Stimulated activated CD4-positive, alpha-beta T cell treated with anti-CD3 and anti-CD28 coated beads, TNF-alpha, amount 100 ng/mL, for 24 hours (primary cell): ENCODE measurements at regions not wholly inside any gene's neighbourhood (a gene's known extent, or its start where the extent isn't known, plus 50 kb on each side); places are given as distances from the start of the nearest gene placed in this dataset.

Source experiments
- DNase-seq, 3 experiments: peaks; one replicate each; pipeline ENCODE4 v3.0.0-alpha.2; 2020; ENCODE audit warnings: low read depth in 3 of 3

DNA sequence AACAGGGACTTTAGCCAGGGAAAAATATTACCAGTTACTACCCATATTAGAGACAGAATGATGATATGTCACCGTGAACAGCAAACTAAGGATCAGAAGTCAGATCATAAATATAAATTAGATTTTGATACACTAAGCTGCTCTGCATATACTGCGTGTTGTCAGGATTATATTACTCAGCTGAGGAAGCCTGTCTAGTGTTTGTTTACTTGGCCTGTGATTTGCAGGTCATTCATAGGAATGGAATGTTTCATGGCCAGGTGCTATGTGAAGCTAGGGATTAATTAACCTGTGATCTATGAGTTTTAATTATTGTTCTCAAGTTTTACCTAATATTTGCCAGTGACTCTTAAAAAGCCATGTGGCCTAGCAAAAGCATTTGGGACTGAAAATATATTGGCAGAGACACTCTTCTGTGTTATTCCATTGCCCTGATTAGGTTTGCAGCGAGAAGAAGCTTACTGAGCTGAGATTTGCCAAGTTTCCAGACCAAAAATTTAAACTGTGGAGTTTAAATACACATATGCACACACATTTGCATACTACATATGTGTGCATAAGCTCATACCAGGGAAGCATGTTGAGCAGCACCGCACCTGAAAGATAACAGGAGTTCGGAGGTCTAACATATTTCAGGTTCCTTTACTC is 496.3 kb upstream of the GRIA1 start:
- no peak for DNase-seq

GRCh38 chr5:152995214-152995725 is 495.2 kb upstream of the GRIA1 start:
- no peak for DNase-seq

- DNase-seq = no peak
Measured at GRCh38 chr5:153005711-153006110, 484.8 kb upstream of the GRIA1 start.

- no peak for DNase-seq
Measured at GRCh38 chr5:153006681-153007080, 483.8 kb upstream of the GRIA1 start.

GRCh38 chr5:153014194-153014593 is 476.3 kb upstream of the GRIA1 start:
- DNase-seq = no peak

GRCh38 chr5:153018121-153018520 is 472.3 kb upstream of the GRIA1 start:
- no peak for DNase-seq

DNA sequence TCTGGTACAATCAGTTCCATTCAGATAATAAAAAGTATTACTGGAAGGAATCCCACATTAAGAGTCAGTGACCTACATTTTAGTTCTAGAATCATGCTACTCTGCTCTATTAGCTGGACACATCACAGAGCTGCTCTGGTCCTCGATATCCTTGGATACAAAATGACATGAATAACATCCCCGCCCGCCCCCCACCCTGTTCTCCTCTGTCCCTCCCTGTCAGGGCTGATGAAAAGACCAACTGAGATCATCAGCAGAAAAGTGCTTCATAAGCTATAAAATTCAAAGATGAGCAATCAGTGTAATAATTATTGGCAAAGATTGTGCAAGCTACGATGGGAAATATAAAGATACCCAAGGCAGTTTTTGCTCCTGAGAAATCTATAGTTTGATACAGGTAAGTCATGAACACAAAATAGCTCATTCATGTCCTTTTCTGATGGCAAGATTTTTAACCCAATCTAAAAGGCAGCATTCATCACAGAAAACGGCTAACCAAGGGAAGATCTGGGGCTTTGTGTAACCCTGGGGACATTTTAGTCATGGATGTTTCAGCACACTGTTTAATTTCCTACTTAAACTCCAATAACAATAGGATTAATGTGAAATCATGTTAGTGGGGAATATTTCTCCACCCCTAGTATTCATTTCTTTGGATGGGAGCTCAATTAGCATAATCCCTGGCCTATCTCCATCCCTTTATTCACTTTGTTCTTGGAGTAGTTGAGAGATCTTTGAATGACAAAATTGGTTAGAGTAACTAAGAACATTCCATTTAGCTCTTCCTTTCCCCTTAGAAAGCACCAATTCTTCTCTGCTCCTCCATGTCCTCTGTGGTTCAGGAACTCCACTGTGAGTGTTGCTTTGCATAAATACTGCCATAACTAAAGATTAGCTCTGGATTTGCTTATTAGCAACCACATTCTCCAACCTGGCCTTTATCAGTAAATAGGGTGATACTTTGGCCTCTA is 459.4 kb upstream of the GRIA1 start:
- DNase-seq = no peak

DNA sequence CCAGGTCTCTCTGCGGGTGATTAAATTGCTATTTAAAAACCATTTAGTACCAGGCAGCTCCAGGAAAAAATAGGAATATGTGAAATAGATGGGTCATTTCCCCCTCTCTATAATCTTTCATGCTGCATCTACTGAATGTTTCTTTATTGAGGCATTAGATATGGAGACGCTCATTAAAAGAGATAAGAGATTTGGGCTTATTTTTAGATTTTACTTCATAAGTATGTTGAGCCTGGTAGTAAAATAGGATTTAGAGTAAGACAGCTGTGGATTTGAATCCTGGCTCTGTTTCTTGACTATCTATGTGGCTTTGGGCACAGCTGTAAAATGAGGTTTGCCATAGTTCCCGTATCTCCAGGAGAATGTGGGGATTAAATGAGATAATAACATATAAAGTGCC is 451.0 kb upstream of the GRIA1 start:
- no peak for DNase-seq

DNA sequence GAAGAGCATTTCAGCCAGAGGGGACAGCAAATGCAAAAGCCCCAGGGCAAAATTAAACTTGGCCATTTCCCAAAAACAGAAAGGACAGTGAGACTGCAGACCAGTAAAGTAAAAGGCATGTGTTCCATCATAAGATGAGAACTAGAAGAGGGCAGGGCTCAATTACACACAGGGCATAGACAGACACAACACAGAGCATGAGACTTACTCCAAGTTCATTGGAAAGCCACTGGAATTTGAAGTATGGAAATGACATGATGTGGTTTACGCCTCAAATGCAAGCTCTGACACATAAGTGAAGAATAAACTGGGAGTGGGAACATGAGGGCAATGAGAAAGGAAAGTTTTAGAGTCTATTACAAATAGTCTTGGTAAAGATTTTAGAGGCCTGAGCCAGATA is 446.6 kb upstream of the GRIA1 start:
- DNase-seq = no peak

DNA sequence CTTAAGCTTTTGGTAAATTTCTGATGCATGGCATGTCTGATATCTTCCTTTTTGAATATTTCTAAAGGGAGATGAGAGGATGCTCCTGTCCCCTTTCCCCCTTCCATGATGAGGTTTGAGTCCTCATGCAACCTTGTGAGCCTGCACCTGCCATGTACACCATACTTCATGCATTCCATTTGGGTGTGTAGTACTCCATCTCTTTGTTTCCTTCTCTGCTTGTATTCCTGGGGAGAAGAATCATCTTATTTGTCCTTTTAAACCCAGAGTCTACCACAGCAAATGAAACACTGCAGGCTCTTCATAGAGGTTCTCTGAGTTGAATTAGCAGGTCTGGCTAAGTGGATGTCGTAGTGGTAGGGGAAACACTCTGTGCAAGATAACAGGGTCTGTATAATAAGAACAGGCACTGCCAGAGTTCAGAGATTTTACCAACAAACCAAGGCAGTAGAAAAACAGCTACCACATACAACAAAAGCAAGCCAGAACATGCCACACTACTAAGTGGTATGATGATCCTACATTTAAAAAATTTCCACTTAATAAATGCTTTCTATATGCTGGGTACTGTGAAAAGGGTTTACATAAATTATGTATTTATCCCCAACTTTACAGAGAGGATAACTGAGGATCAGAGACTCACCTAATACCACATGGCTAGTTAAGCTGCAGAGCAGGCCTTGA is 439.8 kb upstream of the GRIA1 start:
- DNase-seq = no peak

- no peak for DNase-seq
Measured at GRCh38 chr5:153066281-153066680, 424.2 kb upstream of the GRIA1 start.

GRCh38 chr5:153067869-153068268 is 422.6 kb upstream of the GRIA1 start:
- DNase-seq = no peak

DNA sequence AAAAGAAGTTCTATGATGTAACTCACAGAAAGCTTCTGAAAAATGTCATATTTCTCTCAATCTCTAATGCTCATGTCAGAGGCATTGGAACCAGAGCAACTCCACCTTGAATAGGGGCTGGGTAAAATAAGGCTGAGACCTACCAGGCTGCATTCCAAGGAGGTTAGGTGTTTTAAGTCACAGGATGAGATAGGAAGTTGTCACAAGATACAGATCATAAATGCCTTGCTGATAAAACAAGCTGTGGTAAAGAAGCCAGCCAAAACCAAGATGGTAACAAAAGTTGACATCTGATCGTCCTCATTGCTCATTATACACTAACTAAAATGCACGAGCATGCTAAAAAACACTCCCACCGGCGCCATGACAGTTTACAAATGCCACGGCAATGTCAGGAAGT is 411.1 kb upstream of the GRIA1 start:
- no peak for DNase-seq

GRCh38 chr5:153080940-153081339 is 409.5 kb upstream of the GRIA1 start:
- no peak for DNase-seq

DNA sequence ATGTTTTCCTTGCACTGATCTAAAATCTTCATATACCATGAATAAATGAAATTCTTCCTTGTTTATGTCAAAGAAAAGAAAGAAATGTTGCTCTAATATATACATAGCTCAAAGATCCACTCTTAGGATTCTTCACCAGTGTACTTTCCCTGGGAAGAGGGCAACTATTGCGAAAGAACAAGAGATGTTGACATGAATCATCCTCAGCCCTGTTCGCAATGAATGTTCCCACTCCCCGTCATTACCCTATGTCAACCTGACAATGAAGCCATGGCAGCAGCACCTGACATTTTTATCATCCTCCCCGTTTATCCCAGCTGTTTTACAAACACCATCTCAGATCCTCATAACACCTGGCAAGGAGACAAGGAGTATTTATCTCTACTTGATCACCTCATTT is 409.1 kb upstream of the GRIA1 start:
- DNase-seq = no peak

- no peak for DNase-seq
Measured at GRCh38 chr5:153084511-153084910, 406.0 kb upstream of the GRIA1 start.

DNA sequence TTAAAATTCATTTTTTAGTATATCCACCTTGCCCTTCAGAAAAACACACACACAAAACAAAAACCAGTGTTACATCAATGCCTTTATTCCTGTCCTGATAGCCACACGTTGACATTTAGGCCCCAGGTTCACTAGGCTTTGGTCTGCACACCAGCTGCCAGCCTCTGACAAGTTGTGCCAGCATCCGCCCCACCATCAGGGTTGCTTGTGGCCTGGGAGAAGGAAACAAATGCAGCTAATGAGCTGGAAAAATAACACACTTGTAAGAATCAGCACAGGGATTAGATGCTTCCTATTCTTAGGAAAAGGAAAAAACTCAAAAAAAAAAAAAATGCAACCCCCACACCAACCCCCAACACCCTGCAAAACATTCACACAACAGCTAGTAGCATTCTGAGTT is 404.0 kb upstream of the GRIA1 start:
- no peak for DNase-seq

GRCh38 chr5:153088538-153088937 is 401.9 kb upstream of the GRIA1 start:
- no peak for DNase-seq

DNA sequence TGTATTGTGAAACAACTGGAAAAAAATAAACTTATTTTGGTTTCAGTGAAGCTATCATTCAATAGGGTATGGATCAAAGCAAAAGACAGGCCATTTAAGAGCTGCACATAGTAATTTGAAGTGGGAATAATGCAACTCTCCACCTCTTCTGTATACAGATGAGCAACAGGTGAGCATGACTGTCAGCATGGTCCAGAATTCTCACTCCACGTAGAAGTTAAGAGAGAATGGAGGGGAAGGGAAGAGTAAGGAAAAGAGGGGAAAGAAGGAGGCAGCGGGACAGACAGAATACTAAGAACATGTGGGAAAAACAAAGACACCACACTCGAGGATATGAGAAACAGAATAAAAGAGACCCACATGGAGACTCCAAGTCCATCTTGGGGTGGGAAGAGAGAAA is 396.1 kb upstream of the GRIA1 start:
- DNase-seq = no peak

- no peak for DNase-seq
Measured at GRCh38 chr5:153096381-153096780, 394.1 kb upstream of the GRIA1 start.

GRCh38 chr5:153099328-153099727 is 391.1 kb upstream of the GRIA1 start:
- DNase-seq = no peak
